Tibial nerve (tissue), 4 donors: ENCODE measurements at regions not wholly inside any gene's neighbourhood (a gene's known extent, or its start where the extent isn't known, plus 50 kb on each side); places are given as distances from the start of the nearest gene placed in this dataset.

Experiments
- DNase-seq, 2 donors: peaks; one replicate each; pipeline ENCODE4 v3.0.0-alpha.2; 2019; ENCODE audit warnings: low spot score in 2 of 2
- H3K27ac ChIP-seq, 4 donors: fragments of 200-600 bp; sonication (generic) in 3 of 4; one replicate each; pipeline ENCODE4 v1.5.1; 2017 to 2019; ENCODE audit warnings: mild to moderate bottlenecking in 1 of 4
- H3K27me3 ChIP-seq, 2 donors: fragments of 200-600 bp; sonication (generic) in 1 of 2; one replicate each; pipeline versions ENCODE4 v1.5.1 to v1.6.0; 2017 to 2019
- H3K36me3 ChIP-seq, 3 donors: fragments of 200-600 bp; sonication (generic); one replicate each; pipeline ENCODE4 v1.5.1; 2018 to 2019
- H3K4me1 ChIP-seq, 4 donors: fragments of 200-600 bp; sonication (generic) in 3 of 4; one replicate each; pipeline ENCODE4 v1.5.1; 2017 to 2019
- H3K4me3 ChIP-seq, 4 donors: fragments of 200-600 bp; sonication (generic) in 3 of 4; one replicate each; pipeline ENCODE4 v1.5.1; 2017 to 2019; ENCODE audit warnings: mild to moderate bottlenecking in 1 of 4, moderate library complexity in 1 of 4
- H3K9me3 ChIP-seq, 4 donors: fragments of 200-600 bp; sonication (generic) in 3 of 4; one replicate each; pipeline ENCODE4 v1.5.1; 2017 to 2019
- CTCF ChIP-seq, 5 experiments: fragments of 200-600 bp in 3 of 5; fragments of 450-650 bp in 2 of 5; sonication (generic) in 3 of 5; IDR thresholded peaks; one replicate each; pipeline ENCODE4 v1.5.1; 2016 to 2019; ENCODE audit warnings: antibody characterized with exemption in 5 of 5, mild to moderate bottlenecking in 3 of 5, moderate library complexity in 2 of 5
- EP300 ChIP-seq, 2 donors: sonication (generic); formaldehyde crosslinking; IDR thresholded peaks; one replicate each; pipeline ENCODE4 v1.6.1; 2017; ENCODE audit warnings: antibody characterized with exemption in 2 of 2, mild to moderate bottlenecking in 1 of 2
- POLR2A ChIP-seq, 2 donors: fragments of 450-650 bp; IDR thresholded peaks; one replicate each; pipeline ENCODE4 v1.6.1; 2017; ENCODE audit warnings: antibody characterized with exemption in 2 of 2, mild to moderate bottlenecking in 2 of 2, moderate library complexity in 2 of 2
- WGBS, 2 donors: methylation state at CpG; one replicate each; pipeline ENCODE4 v1.1.5; 2018; 5-methylcytosine and 5-hydroxymethylcytosine counted together

- TF ChIP-seq CTCF (IDR thresholded peaks at IDR 0.05) = no peak
- no peak for TF ChIP-seq POLR2A (IDR thresholded peaks at IDR 0.05)
- no peak for TF ChIP-seq EP300 (IDR thresholded peaks at IDR 0.05)
- H3K36me3 ChIP-seq = no peaks in the 10 kb centered on the region
Observed at GRCh38 chr1:4944072-4944471, 289.7 kb downstream of the AJAP1 start.

DNA sequence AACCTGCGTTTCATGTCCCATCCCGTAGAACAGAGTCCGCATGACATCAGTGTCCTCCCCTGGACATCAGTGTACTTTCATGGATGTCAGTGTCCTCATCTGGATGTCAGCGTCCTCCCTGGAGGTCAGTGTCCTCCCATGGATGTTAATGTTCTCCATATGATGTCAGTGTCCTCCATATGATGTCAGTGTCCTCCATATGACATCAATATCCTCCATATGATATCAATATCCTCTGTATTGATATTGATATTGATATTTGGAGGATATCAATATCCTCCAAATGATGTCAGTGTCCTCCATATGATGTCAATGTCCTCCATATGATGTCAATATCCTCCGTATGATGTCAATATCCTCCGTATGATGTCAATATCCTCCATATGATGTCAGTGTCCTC, 284.9 kb downstream of the AJAP1 start:
- DNase-seq = no peak
- Histone ChIP-seq H3K27me3 (no peaks in the 10 kb centered on the region), H3K36me3 (no peaks in the 10 kb centered on the region), H3K27ac (no peak overlapping the region), H3K9me3 (peaks cover 0 to 15% (median 0%) of the 10 kb centered on the region in 4 donors), H3K4me1 (no peaks in the 10 kb centered on the region), H3K4me3 (no peak overlapping the region)
- TF ChIP-seq CTCF (IDR thresholded peaks at IDR 0.05) = no peak
- TF ChIP-seq EP300 (IDR thresholded peaks at IDR 0.05) = no peak
- no peak for TF ChIP-seq POLR2A (IDR thresholded peaks at IDR 0.05)
- WGBS, 2 donors = 78 to 83% methylated on average over 6 of the region's 6 CpGs

More at GRCh38 chr1:4944072-4944471, 289.7 kb downstream of the AJAP1 start:
- Histone ChIP-seq H3K4me1 (peaks cover 0 to 7% (median 0%) of the 10 kb centered on the region in 4 donors), H3K27me3 (no peaks in the 10 kb centered on the region), H3K9me3 (peaks cover 0 to 14% (median 0%) of the 10 kb centered on the region in 4 donors), H3K4me3 (no peak overlapping the region), H3K27ac (no peak overlapping the region)
- WGBS, 2 donors = 72 to 82% methylated on average over 5 of the region's 5 CpGs
- no peak for DNase-seq

- no peak for DNase-seq
- Histone ChIP-seq H3K9me3 (peaks cover 0 to 15% (median 0%) of the 10 kb centered on the region in 4 donors), H3K36me3 (no peaks in the 10 kb centered on the region), H3K4me3 (no peak overlapping the region), H3K27me3 (no peaks in the 10 kb centered on the region), H3K4me1 (no peaks in the 10 kb centered on the region), H3K27ac (no peak overlapping the region)
- TF ChIP-seq EP300 (IDR thresholded peaks at IDR 0.05) (no peak), POLR2A (IDR thresholded peaks at IDR 0.05) (no peak), CTCF (IDR thresholded peaks at IDR 0.05) (no peak)
- 87 to 89% methylated on average over 11 of the region's 11 CpGs for WGBS, 2 donors
Observed at GRCh38 chr1:4937876-4938534, 283.6 kb downstream of the AJAP1 start.

- Histone ChIP-seq H3K36me3 (no peaks in the 10 kb centered on the region), H3K27me3 (no peaks in the 10 kb centered on the region), H3K4me1 (no peaks in the 10 kb centered on the region), H3K27ac (no peak overlapping the region), H3K9me3 (peaks cover 0 to 15% (median 0%) of the 10 kb centered on the region in 4 donors), H3K4me3 (no peak overlapping the region)
- no peak for DNase-seq
- WGBS, 2 donors = 46% methylated on average over 4 of the region's 4 CpGs; no CpG with 5 or more reads in 1 of the 2 donors
- TF ChIP-seq CTCF (IDR thresholded peaks at IDR 0.05) (no peak), EP300 (IDR thresholded peaks at IDR 0.05) (no peak), POLR2A (IDR thresholded peaks at IDR 0.05) (no peak)
Observed at GRCh38 chr1:4935807-4936206, 281.4 kb downstream of the AJAP1 start.

DNA sequence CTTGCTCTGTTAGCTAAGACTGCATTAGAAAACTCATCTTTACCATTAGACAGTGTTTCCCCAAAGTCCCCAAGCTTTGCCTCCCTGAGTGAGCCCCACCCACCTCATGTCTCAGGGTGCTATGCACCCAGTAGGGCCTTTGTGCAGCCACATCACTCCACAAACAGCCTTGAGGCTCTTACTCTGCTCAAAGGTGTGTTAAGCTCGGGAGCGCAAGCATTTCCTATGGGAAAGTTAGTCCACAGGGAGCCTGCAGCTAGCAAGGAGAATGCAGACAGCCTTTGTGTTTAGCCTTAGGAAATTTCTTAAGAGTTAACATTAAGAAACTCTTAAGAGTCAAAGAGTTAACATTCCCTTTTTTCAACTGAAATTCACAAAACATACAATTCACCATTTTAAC, 278.8 kb downstream of the AJAP1 start:
- TF ChIP-seq POLR2A (IDR thresholded peaks at IDR 0.05) = no peak
- TF ChIP-seq EP300 (IDR thresholded peaks at IDR 0.05) = no peak
- WGBS, 2 donors = 71 to 79% methylated on average over 2 of the region's 2 CpGs
- Histone ChIP-seq H3K27ac (no peak overlapping the region), H3K4me1 (no peaks in the 10 kb centered on the region), H3K9me3 (no peaks in the 10 kb centered on the region), H3K27me3 (no peaks in the 10 kb centered on the region), H3K36me3 (no peaks in the 10 kb centered on the region), H3K4me3 (no peak overlapping the region)
- no peak for DNase-seq
